Activated T-cell treated with anti-CD3 and anti-CD28 coated beads, Interleukin-2, amount 50 U/mL, for 48 hours (primary cell): ENCODE measurements at regions not wholly inside any gene's neighbourhood (a gene's known extent, or its start where the extent isn't known, plus 50 kb on each side); places are given as distances from the start of the nearest gene placed in this dataset.
"Not testable (repeated sequence)": the region's sequence is repeated elsewhere in the genome, so short reads cannot be mapped to it uniquely, and the experiment has no call there.

Experiments used
- DNase-seq, 2 experiments: peaks; one replicate each; pipeline ENCODE4 v3.0.0-alpha.2; 2020

- no peak for DNase-seq
Measured at GRCh38 chr15:45812200-45812599, 177.4 kb downstream of the SQOR start.

DNA sequence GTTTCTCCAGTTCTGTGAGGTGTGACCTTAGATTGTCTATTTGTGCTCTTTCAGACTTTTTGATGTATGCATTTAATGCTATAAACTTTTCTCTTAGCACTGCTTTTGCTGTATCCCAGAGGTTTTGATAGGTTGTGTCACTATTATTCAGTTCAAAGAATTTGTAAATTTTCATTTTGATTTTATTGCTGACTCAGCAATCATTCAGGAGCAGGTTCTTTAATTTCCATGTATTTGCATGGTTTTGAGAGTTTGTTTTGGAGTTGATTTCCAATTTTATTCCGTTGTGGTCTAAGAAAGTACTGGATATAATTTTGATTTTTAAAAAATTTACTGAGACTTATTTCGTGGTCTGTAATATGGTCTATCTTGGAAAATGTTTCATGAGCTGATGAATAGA is 182.7 kb downstream of the SQOR start:
- not testable (repeated sequence) for DNase-seq

DNA sequence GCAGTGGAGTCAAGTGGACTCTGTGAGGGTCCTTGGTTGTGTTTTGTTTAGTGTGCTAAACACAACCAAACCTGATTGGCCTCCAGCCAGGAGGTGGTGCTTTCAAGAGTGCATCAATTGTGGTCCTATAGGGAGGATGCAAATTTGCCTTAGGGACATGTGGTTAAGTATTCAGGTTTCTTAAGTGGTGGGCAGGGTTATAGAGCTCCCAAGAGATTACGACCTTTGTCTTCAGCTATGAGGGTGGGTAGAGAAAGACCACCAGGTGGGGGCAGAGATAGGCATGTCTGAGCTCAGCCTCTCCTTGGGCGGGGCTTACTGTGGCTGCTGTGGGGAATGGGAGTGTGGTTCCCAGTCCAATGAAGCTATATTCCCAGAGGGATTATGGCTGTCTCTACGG is 186.6 kb downstream of the SQOR start:
- DNase-seq = no peak

GRCh38 chr15:45822968-45823367 is 188.1 kb downstream of the SQOR start:
- not testable (repeated sequence) for DNase-seq

- DNase-seq = no peak
Measured at GRCh38 chr15:45827275-45827674, 192.4 kb downstream of the SQOR start.

GRCh38 chr15:45827766-45828165 is 192.9 kb downstream of the SQOR start:
- DNase-seq = no peak

- no peak for DNase-seq
Measured at GRCh38 chr15:45829336-45830153, 194.7 kb downstream of the SQOR start.

DNA sequence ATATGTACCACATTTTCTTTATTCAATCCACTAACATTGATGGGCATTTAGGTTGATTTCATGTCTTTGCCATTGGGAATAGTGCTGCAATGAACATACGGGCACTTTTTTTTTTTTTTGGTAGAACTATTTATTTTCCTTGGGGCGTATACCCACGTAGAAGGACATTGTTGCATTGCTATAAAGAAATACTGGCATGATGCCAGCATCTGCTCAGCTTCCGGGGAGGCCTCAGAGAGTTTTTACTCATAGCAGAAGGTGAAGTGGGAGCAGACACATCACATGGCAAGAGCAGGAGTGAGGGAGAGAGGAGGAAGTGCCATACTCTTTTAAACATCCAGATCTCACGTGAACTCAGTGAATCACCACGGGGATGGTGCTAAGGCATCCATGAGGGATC is 197.0 kb downstream of the SQOR start:
- no peak for DNase-seq

DNA sequence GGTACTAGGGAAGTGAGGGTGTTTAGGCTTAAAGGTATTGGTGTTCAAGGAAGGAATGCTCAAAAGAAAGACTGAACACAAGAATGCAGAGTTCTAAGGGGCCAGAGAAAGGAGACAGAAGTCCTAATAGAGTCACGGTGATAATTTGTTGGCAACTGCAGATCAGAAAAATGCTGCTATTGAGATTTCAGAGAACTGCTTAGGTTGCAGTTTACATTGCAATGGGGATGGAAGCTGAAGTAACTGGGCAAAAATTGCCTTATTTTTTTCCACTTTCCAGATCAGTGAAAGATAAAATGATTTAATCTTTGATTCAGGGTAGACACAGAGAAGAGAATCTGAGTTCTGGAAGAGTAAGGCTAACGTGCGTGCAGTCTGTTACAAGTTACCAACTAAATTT is 199.8 kb downstream of the SQOR start:
- DNase-seq = no peak

GRCh38 chr15:45842151-45842550 is 207.3 kb downstream of the SQOR start:
- no peak for DNase-seq

GRCh38 chr15:45847645-45848044 is 212.8 kb downstream of the SQOR start:
- no peak for DNase-seq

- no peak for DNase-seq
Measured at GRCh38 chr15:45849136-45849535, 214.3 kb downstream of the SQOR start.

- DNase-seq = no peak
Measured at GRCh38 chr15:45854455-45855202, 219.8 kb downstream of the SQOR start.

GRCh38 chr15:45855210-45855906 is 220.5 kb downstream of the SQOR start:
- no peak for DNase-seq

DNA sequence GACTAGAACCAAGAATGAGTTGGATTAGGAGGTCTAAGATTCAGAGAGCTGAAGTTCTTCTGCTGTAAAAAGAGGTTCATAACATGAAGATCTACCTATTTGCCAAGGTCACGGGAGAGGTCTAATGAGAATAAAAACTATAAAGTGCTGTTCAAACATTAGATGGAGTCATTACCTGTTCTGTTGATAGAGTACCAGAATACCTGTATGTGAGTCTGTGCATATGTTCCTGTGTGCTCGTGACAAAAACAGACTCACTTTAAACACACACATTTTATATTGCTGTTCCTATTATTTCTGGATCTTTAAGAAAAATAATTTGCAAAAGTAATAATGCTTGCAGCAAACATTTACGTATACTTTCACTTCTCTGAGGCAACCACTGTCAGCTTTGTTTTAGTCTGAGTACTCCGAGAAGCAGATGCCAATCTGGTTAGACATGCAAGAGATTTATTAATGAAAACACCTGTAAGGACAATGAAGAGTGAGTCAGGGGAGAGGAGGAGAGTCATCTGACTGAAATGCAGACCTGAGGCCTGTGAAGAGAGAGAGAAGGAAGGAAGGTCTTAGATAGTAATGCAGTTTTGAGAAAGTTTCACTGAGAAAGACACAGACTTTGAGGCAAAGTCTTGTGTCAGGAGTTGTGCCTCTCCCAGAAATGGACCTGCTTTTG is 221.2 kb downstream of the SQOR start:
- no peak for DNase-seq

DNA sequence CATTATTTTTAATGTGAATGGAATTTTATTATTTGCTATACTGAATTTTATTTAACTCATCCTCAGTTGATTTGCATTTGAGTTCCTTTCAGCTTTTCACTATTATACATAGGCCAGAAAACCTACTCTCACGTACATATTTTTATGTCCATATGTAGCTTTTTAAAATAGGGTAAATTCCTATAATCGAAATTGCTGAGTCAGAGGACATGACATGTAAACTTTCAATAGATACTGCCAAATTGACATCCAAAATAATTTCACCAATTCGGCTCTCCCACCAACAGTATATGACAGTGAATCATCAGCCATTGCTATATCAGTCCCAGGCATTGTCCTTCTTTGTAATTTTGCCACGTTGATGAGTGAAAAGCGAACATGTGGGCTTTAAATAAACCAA is 222.5 kb downstream of the SQOR start:
- DNase-seq = no peak

GRCh38 chr15:45858491-45858890 is 223.7 kb downstream of the SQOR start:
- no peak for DNase-seq

DNA sequence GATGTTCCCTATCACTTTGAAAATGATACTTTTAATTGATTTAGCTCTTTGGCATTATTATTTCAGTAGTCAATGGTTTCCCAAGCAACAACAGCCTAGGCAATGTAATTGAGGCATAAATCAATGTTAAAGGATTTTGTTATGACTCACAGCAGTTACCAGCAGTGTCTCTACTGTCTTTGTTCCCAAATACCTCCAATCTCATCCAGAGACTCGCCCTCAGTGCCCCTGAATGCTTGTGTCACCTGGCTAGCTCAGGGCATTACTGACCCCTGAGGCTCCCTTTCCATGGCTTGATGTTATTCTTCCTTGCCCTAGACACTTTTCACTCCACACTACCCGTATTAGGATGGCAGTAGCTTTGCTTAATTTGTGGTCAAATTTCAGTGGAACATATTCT is 227.2 kb downstream of the SQOR start:
- no peak for DNase-seq

DNA sequence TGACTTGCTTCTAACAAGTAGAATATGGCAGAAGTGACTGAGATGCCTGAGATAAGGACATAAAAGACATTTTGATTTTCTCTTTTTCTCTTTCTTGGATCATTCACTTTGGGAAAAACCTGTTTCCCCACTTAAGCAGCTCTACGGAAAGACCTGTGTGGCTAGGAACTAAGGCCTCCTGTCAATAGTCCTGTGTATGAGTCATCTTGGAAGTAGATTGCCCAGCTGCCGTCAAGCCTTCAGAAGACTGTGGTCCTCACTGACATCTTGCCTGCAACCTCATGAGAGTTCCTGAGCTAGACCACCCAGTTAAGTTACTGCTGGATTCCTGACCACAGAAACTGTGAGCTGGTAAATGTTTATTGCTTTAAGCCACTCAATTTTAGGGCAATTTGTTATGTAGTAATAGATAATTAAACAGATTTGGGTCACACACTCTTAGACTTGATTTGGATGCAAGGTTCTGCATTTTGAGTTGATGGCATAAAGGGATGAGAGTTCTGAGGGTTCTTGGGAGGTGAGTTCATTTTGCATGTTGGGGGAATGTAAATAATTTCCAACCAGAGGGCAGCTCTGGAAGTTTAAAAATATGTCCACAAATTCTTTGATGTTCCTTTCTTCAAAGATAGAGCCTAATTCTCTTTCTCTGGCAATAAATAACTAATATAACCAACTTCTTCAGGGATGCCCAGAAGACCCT is 229.2 kb downstream of the SQOR start:
- no peak for DNase-seq

DNA sequence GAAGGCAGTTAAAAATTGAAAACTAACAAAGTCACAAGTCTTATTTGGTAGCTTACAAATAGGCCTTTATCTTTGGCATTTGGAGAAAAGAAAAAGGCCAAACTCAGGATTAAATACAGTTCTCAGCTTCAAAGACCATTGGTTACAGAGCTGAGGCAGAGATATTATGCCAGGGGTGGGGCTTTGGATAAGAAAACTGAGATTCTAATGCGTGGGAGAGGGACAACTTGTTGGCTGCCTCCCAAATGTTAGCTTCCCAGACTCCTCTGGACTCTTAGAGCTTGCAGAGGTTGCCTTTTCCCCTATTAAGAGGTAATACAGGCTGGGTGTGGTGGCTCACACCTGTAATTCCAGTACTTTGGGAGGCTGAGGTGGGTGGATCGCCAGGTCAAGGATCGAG is 231.8 kb downstream of the SQOR start:
- no peak for DNase-seq

- no peak for DNase-seq
Measured at GRCh38 chr15:45867281-45867680, 232.5 kb downstream of the SQOR start.

DNA sequence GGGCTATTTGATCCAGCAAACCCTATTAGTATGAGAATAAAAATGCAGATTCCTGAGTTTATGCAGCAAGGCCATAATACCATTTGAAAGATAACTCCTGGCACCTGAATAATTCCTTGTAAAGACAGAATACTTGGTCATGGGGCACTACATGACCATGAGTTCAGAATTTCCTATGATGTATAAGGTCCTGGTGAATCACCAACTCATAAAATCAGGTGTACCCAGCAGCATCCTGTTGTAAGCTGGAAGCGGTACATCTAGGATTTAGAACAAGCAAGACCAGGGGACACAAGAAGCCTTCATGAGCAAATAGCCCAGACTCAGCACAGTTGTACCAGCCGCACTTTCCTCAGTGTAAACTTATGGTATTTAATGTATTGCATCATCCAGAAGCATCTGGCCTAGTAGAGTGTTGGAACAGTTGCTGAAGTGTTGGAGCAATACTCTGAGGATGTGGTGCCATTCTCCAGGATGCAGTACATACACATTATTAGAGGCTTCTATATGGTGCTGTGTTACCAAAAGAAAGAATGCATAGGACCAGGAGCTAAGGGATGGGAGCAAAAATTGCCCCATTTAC is 233.4 kb downstream of the SQOR start:
- DNase-seq = no peak
